HEK293 (cell line): ENCODE measurements at regions not wholly inside any gene's neighbourhood (a gene's known extent, or its start where the extent isn't known, plus 50 kb on each side); places are given as distances from the start of the nearest gene placed in this dataset.
A peak's percentile ranks its signal among the peaks of the same experiment; 100 is the strongest.

Experiments used
- CTCF ChIA-PET: fragments of 350-600 bp; formaldehyde crosslinking; extraction: SDS; loops from one replicate; lab custom pipeline; 2021; ENCODE audit warnings: antibody characterized with exemption; lab: Yijun Ruan, JAX
- POLR2A ChIA-PET: fragments of 300-600 bp; formaldehyde crosslinking; extraction: SDS; loops from one replicate; lab custom pipeline; 2020; ENCODE audit warnings: antibody characterized with exemption, inconsistent platforms; lab: Yijun Ruan, JAX
- H3K27ac ChIP-seq: fragments of 200-500 bp; sonication (Bioruptor generic); 2 replicates; pipeline ENCODE4 v1.5.1; 2014; ENCODE audit warnings: low read depth, low read length, control low read depth, inconsistent platforms; ENCODE audit errors: extremely low read depth
- H3K36me3 ChIP-seq, 2 experiments: fragments of 200-500 bp in 1 of 2; sonication (Bioruptor generic) in 1 of 2; 1 replicate in 1 of 2; 2 replicates in 1 of 2; pipeline ENCODE4 v1.5.1; 2014 to 2017; ENCODE audit warnings: inconsistent platforms in 2 of 2, low read length in 2 of 2; ENCODE audit not compliant: control insufficient read depth in 2 of 2, insufficient read depth in 1 of 2
- H3K4me1 ChIP-seq: fragments of 200-500 bp; sonication (Bioruptor generic); 2 replicates; pipeline ENCODE4 v1.5.1; 2014; ENCODE audit warnings: mild to moderate bottlenecking, low read length, inconsistent platforms; ENCODE audit not compliant: control insufficient read depth, insufficient read depth
- H3K4me3 ChIP-seq: 2 replicates; pipeline ENCODE4 v1.5.1; 2011; ENCODE audit warnings: low read depth, mild to moderate bottlenecking, control low read depth, low read length, moderate library complexity
- H3K9me3 ChIP-seq: fragments of 200-500 bp; sonication (Bioruptor generic); 2 replicates; pipeline ENCODE4 v1.5.1; 2014; ENCODE audit warnings: low read depth, low read length, inconsistent platforms; ENCODE audit not compliant: control insufficient read depth, insufficient read depth
- FEZF1 ChIP-seq: fragments of 450-650 bp; formaldehyde crosslinking; IDR thresholded peaks from 2 replicates; pipeline ENCODE4 v1.5.1; 2016; ENCODE audit warnings: missing biosample characterization, missing genetic modification characterization
- GLIS1 ChIP-seq: fragments of 450-650 bp; formaldehyde crosslinking; IDR thresholded peaks from 2 replicates; pipeline ENCODE4 v1.5.1; 2016; ENCODE audit warnings: missing biosample characterization, missing genetic modification characterization
- OVOL3 ChIP-seq: fragments of 450-650 bp; formaldehyde crosslinking; IDR thresholded peaks from 2 replicates; pipeline ENCODE4 v1.5.1; 2016; ENCODE audit warnings: missing biosample characterization, missing genetic modification characterization
- ZBTB21 ChIP-seq: fragments of 450-650 bp; formaldehyde crosslinking; IDR thresholded peaks from 2 replicates; pipeline ENCODE4 v1.5.1; 2017; ENCODE audit warnings: missing biosample characterization, missing genetic modification characterization
- ZBTB26 ChIP-seq: fragments of 450-650 bp; formaldehyde crosslinking; optimal IDR thresholded peaks from 2 replicates; pipeline ENCODE3; 2016; ENCODE audit warnings: missing biosample characterization, mild to moderate bottlenecking, missing genetic modification characterization
- ZNF10 ChIP-seq: fragments of 450-650 bp; formaldehyde crosslinking; IDR thresholded peaks from 2 replicates; pipeline ENCODE4 v1.5.1; 2017; ENCODE audit warnings: missing biosample characterization, missing genetic modification characterization
- ZNF184 ChIP-seq: fragments of 450-650 bp; IDR thresholded peaks from 2 replicates; pipeline ENCODE4 v1.5.1; 2018; ENCODE audit warnings: missing biosample characterization, mild to moderate bottlenecking, missing genetic modification characterization
- ZNF2 ChIP-seq: fragments of 450-650 bp; formaldehyde crosslinking; IDR thresholded peaks from 2 replicates; pipeline ENCODE4 v1.5.1; 2016; ENCODE audit warnings: missing biosample characterization, missing genetic modification characterization
- ZNF214 ChIP-seq: fragments of 450-650 bp; formaldehyde crosslinking; IDR thresholded peaks from 2 replicates; pipeline ENCODE4 v1.5.1; 2017; ENCODE audit warnings: missing biosample characterization, mild to moderate bottlenecking, missing genetic modification characterization, borderline replicate concordance
- ZNF221 ChIP-seq: fragments of 450-650 bp; formaldehyde crosslinking; IDR thresholded peaks from 2 replicates; pipeline ENCODE4 v1.5.1; 2017; ENCODE audit warnings: missing biosample characterization, missing genetic modification characterization, borderline replicate concordance
- ZNF266 ChIP-seq: fragments of 450-650 bp; formaldehyde crosslinking; IDR thresholded peaks from 2 replicates; pipeline ENCODE4 v1.5.1; 2016; ENCODE audit warnings: missing biosample characterization, missing genetic modification characterization, low read depth
- ZNF513 ChIP-seq: fragments of 450-650 bp; IDR thresholded peaks from 2 replicates; pipeline ENCODE4 v1.5.1; 2018; ENCODE audit warnings: missing biosample characterization, missing genetic modification characterization
- ZNF521 ChIP-seq: fragments of 450-650 bp; formaldehyde crosslinking; IDR thresholded peaks from 2 replicates; pipeline ENCODE4 v1.5.1; 2017; ENCODE audit warnings: missing biosample characterization, mild to moderate bottlenecking, missing genetic modification characterization
- ZNF654 ChIP-seq: fragments of 450-650 bp; formaldehyde crosslinking; IDR thresholded peaks from 2 replicates; pipeline ENCODE4 v1.5.1; 2016; ENCODE audit warnings: low read depth, missing biosample characterization, missing genetic modification characterization
- ZNF660 ChIP-seq: fragments of 450-650 bp; IDR thresholded peaks from 2 replicates; pipeline ENCODE4 v1.5.1; 2018; ENCODE audit warnings: missing biosample characterization, mild to moderate bottlenecking, missing genetic modification characterization
- ZNF76 ChIP-seq: fragments of 450-650 bp; formaldehyde crosslinking; IDR thresholded peaks from 2 replicates; pipeline ENCODE4; 2016; ENCODE audit warnings: low read depth, missing biosample characterization, missing genetic modification characterization, borderline replicate concordance
- ZNF791 ChIP-seq: fragments of 450-650 bp; formaldehyde crosslinking; IDR thresholded peaks from 2 replicates; pipeline ENCODE4 v1.5.1; 2016; ENCODE audit warnings: missing biosample characterization, missing genetic modification characterization
- TF ChIP-seq, protein P1 (sequence below): fragments of 450-650 bp; formaldehyde crosslinking; IDR thresholded peaks from 2 replicates; pipeline ENCODE4 v1.5.1; 2016; ENCODE audit warnings: missing biosample characterization, missing genetic modification characterization
- TF ChIP-seq, protein P2 (sequence below): fragments of 450-650 bp; formaldehyde crosslinking; IDR thresholded peaks from 2 replicates; pipeline ENCODE4 v1.5.1; 2016; ENCODE audit warnings: missing biosample characterization, missing genetic modification characterization
- TF ChIP-seq, protein P3 (sequence below): IDR thresholded peaks from 2 replicates; pipeline ENCODE4 v1.6.1; 2011; ENCODE audit warnings: mild to moderate bottlenecking, low read depth, low read length, borderline replicate concordance

- TF ChIP-seq, protein P1, sequence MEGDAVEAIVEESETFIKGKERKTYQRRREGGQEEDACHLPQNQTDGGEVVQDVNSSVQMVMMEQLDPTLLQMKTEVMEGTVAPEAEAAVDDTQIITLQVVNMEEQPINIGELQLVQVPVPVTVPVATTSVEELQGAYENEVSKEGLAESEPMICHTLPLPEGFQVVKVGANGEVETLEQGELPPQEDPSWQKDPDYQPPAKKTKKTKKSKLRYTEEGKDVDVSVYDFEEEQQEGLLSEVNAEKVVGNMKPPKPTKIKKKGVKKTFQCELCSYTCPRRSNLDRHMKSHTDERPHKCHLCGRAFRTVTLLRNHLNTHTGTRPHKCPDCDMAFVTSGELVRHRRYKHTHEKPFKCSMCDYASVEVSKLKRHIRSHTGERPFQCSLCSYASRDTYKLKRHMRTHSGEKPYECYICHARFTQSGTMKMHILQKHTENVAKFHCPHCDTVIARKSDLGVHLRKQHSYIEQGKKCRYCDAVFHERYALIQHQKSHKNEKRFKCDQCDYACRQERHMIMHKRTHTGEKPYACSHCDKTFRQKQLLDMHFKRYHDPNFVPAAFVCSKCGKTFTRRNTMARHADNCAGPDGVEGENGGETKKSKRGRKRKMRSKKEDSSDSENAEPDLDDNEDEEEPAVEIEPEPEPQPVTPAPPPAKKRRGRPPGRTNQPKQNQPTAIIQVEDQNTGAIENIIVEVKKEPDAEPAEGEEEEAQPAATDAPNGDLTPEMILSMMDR (tag by site-specific recombination), result 0 out of 2 replicates have a peak, but pooled peaks have one; percentile 11
- TF ChIP-seq, protein P2, sequence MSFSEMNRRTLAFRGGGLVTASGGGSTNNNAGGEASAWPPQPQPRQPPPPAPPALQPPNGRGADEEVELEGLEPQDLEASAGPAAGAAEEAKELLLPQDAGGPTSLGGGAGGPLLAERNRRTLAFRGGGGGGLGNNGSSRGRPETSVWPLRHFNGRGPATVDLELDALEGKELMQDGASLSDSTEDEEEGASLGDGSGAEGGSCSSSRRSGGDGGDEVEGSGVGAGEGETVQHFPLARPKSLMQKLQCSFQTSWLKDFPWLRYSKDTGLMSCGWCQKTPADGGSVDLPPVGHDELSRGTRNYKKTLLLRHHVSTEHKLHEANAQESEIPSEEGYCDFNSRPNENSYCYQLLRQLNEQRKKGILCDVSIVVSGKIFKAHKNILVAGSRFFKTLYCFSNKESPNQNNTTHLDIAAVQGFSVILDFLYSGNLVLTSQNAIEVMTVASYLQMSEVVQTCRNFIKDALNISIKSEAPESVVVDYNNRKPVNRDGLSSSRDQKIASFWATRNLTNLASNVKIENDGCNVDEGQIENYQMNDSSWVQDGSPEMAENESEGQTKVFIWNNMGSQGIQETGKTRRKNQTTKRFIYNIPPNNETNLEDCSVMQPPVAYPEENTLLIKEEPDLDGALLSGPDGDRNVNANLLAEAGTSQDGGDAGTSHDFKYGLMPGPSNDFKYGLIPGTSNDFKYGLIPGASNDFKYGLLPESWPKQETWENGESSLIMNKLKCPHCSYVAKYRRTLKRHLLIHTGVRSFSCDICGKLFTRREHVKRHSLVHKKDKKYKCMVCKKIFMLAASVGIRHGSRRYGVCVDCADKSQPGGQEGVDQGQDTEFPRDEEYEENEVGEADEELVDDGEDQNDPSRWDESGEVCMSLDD (tag by site-specific recombination), result no peak
- TF ChIP-seq ZNF521 (tag by site-specific recombination) (no peak), ZBTB26 (tag by site-specific recombination) (no peak), ZNF654 (peak; percentile 34), ZNF221 (tag by site-specific recombination) (no peak)
- TF ChIP-seq, all 188 proteins: peak for 3
Measured at GRCh38 chr16:58843675-58844074, 109.6 kb upstream of the GOT2 start (continued).

GRCh38 chr16:58842746-58843145, 108.6 kb upstream of the GOT2 start:
- no peak for TF ChIP-seq ZNF660 (tag by site-specific recombination)
- no peak for TF ChIP-seq ZBTB21 (tag by site-specific recombination)
- no peak for TF ChIP-seq FEZF1
- TF ChIP-seq, protein P3, sequence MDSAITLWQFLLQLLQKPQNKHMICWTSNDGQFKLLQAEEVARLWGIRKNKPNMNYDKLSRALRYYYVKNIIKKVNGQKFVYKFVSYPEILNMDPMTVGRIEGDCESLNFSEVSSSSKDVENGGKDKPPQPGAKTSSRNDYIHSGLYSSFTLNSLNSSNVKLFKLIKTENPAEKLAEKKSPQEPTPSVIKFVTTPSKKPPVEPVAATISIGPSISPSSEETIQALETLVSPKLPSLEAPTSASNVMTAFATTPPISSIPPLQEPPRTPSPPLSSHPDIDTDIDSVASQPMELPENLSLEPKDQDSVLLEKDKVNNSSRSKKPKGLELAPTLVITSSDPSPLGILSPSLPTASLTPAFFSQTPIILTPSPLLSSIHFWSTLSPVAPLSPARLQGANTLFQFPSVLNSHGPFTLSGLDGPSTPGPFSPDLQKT, result no peak
- no peak for TF ChIP-seq ZNF513 (tag by site-specific recombination)
- no peak for TF ChIP-seq ZNF2 (tag by site-specific recombination)
- TF ChIP-seq ZNF10 (tag by site-specific recombination), result no peak
- no peak for TF ChIP-seq ZNF214 (tag by site-specific recombination)
- no peak for TF ChIP-seq ZNF76
- TF ChIP-seq ZBTB26 (tag by site-specific recombination), result no peak
- TF ChIP-seq GLIS1, result no peak
- no peak for TF ChIP-seq ZNF266 (tag by site-specific recombination)
- TF ChIP-seq ZNF184 (tag by site-specific recombination), result no peak
- no peak for TF ChIP-seq OVOL3 (tag by site-specific recombination)
- TF ChIP-seq ZNF791 (tag by site-specific recombination), result no peak
- H3K9me3 ChIP-seq, result no peaks in the 10 kb centered on the region
- H3K4me1 ChIP-seq, result no peaks in the 10 kb centered on the region
- ChIA-PET CTCF (interaction anchor here (0.6 kb wide), 1 partner anchor 242 kb away, joined by 4 read pairs; no protein-coding TSS in a partner anchor), POLR2A (no interaction called here)
- no peak overlapping the region for H3K4me3 ChIP-seq
- no peak overlapping the region for H3K27ac ChIP-seq
- no peaks in the 10 kb centered on the region for H3K36me3 ChIP-seq
